ENCODE measurements at regions not wholly inside any gene's neighbourhood (a gene's known extent, or its start where the extent isn't known, plus 50 kb on each side); places are given as distances from the start of the nearest gene placed in this dataset.

DNA sequence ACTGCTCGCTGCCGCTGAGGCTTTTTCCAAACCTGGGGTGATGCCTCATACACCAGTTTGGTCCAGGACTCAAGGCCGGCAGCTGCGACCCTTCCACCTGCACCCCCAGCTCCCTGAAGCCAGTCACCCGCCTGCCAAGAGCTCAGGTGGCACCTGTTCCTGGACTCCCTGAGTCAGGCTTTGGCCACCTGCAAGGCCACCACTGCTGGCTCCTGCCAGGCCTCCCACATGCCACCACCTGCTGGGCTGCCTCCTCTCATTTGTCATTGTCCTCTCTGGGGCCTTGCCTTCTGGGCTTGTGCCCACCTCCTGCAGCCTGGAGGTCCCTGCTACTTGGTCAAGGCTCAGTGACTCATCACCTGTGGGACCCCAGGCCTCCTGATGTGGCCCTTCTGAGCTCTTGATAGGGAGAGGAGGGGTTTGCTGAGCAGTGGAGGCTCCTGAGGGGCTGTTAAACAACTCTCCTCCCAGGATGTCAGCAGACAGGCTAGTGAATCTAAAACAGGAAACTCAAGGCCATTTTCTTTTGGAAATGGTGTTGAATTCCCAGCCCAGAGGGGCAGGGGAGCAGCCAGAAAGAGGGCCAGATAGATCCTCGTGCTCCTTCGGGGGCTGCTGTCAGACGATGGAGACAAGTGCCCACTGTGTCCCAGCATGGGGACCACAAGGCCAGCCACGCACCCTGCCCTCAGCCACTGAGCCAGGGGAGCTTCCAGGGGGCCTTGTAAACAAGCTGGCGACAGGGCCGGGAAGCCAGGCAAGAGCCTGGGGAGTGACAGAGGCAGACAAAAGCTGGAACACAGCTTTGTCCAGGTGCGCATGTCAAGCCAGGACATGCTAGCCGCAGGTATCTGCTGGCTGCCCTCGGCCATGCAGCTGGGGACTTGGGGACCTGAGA lies 416.8 kb downstream of the LRATD1 start:
- FAIRE-seq: no peak

DNA sequence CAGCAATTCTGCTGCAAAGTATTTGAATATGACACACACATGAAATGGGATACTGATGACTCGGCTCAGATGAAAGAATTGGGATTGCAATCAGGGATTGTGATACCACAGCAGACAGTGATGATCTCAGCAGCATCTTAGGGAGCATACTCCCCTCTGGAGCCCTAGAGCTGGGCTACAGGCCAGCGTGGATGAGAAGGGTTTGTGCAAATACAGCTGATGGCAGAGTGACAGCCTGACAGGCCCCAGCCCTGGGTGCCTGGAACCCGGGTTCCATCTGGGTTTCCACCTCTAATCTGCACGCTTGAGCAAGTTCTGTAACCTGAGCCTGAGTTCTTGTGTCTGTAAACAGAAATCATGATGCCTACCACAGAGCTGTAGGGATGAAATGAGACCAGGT lies 418.0 kb downstream of the LRATD1 start:
- FAIRE-seq: no peak

DNA sequence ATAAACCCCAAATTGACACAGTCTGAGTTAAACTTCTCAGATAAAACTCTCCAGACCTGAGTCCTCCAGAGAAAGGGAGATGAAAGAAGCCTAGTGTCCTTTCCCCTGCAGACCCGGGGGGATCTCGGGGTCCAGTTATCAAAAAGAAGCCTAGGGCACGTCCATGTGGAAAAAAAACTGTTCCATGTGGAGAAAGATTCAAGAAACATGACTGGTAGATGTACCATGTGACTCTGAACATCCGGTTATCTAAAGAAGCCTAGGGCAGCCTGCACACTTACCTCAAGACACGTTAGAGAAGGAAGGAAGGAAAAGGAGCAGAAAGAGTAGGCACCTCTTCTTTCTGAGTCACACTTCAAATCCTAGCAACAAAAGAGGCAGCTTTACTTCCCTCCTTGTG lies 421.0 kb downstream of the LRATD1 start:
- no peak for FAIRE-seq

DNA sequence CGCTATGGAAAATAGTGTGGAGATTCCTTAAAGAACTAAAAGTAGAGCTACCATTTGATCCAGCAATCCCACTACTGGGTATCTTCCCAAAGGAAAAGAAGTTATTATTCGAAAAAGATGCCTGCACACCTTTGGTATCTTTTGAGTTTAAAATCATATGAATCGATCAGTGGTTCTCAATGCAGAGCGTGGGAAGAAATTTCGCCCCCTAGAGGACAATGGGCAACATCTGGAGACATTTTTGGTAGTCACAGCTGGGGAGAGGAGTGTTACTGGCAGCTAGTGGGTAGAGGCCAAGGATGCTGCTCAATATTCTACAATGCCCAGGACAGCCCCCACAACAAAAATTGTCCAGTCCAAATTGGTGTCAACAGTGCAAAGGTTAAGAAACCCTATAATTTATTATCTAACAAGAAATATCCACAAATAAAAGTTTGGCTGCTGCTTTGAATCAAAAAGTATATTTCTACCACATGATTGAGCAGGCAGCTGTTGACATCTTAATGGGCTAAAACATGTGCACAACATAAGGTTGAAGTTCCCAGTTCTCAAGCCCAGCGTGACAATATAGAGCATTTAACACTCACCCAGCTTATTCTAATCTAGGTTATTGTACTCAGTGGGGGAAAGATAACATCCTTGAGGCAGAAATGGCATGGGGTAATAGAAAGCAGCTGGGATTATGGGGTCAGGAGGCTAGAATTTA lies 425.7 kb downstream of the LRATD1 start:
- no peak for FAIRE-seq

DNA sequence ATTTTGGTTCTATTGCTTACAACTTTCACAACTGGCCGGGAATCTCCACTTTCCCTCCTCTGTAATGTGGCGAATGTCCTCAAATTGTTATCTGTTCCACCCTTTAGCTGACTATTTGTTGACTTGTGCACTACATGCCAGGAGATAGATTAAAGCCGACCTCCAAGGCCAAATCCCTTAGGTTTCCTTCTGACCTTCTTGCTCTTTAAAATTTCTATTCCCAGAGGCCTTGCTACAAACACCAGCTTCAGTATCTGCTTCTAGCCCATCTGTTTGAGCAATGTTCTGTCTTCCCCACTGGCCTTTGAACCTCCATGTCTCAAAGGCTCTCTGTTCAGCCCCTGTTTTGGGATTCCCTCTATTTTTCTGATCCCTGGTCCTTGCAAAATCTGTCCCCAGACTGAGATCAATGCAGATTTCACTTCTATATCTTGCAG lies 426.2 kb downstream of the LRATD1 start:
- FAIRE-seq: no peak

DNA sequence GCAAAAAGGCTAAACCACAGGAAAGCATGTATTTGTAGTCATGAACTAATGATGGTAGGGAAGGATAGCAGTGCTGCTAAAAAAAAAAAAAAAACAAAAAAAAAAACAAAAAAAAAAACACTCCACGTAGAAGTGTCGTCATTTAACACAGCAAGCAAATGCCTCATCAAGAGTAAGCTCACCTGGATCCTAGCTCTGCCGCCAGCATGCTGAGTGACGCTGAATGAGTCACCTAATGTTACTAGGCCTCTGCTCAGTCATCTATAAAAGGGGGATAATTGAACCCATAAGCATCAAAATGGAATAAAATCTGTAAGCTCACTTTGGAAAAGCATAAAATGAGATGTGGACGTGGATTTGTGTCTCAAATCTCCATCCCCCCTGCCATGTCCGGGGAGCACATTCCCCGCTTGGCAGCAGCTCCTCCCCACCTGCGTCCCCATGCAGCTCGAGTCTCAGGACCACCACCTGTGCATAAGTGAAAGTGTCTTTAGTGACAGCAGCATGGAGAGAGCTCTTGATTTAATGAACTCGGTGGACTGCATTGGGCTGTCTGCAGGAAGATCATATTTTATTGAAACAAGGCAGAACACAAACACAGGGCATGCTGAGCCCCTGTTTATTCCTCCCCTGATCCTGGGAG lies 427.5 kb downstream of the LRATD1 start:
- no peak for FAIRE-seq

DNA sequence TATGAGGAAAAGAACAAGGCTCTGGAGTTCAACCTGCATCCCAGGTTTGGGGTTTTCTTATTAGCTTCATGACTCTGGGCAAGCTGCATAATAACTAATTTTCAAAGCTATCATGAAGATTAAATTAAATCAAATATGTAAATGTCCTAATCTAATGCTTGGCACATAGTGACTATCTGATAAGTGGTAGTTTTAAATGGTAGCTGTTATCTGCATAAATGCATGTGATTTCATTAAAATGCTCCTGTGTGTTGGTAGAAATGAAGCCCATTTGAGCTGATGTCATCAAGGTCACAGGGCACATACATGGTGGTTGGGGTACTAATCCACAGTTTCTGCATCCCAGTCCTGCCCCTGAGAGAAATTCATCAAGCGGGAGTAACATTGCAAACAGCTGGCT lies 428.8 kb downstream of the LRATD1 start:
- no peak for FAIRE-seq

DNA sequence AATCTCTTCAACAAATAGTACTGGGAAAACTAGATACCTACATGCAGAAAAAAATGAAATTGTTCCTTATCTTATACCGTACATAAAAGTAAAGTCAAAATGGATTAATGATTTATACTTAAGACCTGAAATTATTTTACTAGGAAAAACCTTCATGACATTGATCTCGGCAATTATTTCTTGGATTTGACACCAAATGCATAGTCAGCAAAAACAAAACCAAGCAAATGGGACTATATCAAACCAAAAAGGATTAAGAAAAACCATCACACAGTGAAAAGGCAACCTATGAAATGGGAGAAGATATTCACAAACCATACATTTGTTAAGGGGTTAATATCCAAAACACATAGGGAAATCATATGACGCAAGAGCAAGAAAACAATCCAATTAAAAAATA lies 433.6 kb downstream of the LRATD1 start:
- FAIRE-seq: no peak

DNA sequence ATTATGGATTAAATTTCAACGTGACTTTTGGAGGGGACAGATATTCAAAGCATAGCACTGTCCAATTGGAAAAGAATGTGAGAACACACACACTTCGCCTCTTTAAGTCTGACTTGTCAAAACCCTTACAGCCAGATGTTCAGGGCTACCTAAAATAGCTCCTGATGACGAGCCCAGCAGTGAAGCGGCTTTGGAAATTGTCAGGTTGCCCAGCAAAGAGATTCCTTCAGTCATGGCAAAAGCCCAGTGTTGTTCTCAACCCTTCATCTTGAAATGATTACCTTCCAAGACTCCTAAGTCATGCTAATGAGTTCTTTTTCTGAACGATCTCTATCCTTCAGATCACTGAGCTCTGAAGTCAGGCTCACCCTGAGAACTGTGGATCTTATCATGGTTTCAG lies 436.6 kb downstream of the LRATD1 start:
- FAIRE-seq: no peak

DNA sequence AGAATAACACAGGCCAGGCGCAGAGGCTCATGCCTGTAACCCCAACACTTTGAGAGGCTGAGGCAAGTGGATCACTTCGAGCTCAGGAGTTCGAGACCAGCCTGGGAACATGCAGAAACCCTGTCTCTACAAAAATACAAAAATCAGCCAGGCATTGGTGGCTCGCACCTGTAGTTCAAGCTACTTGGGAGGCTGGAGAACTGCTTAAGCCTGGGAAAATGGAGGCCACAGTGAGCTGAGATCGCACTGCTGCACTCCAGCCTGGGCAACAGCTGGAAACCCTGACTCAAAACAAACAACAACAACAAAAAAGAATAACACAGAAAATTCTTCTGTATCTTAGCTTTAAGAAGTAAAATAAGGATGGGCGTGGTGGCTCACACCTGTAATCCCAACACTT lies 440.3 kb downstream of the LRATD1 start:
- no peak for FAIRE-seq

DNA sequence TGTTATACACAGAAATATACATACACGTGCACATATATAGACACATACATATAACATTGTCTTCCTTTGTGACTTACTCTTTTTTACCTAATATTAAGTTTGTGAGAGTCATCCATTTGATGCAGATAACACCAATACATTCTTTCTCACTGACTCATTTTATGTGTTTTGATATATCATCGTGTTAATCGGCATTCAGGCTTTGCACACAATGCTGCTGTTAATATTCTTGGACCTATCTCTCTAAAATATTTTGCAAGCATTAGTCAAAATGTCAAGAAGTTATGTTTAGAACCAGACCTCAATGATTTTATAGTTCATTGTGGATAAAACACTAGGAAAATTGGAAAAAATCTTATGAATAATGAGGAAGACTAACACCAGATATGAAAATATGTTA lies 441.1 kb downstream of the LRATD1 start:
- no peak for FAIRE-seq

DNA sequence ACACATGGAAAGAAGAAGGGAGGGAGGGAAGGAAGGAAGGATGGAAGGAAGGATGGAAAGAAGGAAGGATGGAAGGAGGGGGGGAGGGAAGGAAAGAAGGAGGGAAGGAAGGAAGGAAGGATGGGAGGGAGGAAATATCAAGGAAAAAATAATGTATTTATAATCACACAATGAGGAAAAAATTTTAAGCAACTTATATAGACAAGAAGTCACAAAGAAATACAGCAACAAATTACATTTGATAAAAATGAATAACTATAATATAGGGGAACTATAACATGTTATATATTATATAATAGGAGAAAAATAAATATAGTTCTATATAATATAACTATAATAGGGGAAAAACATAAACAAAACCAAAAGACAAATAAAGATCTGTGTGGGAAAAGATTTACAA lies 441.8 kb downstream of the LRATD1 start:
- no peak for FAIRE-seq

DNA sequence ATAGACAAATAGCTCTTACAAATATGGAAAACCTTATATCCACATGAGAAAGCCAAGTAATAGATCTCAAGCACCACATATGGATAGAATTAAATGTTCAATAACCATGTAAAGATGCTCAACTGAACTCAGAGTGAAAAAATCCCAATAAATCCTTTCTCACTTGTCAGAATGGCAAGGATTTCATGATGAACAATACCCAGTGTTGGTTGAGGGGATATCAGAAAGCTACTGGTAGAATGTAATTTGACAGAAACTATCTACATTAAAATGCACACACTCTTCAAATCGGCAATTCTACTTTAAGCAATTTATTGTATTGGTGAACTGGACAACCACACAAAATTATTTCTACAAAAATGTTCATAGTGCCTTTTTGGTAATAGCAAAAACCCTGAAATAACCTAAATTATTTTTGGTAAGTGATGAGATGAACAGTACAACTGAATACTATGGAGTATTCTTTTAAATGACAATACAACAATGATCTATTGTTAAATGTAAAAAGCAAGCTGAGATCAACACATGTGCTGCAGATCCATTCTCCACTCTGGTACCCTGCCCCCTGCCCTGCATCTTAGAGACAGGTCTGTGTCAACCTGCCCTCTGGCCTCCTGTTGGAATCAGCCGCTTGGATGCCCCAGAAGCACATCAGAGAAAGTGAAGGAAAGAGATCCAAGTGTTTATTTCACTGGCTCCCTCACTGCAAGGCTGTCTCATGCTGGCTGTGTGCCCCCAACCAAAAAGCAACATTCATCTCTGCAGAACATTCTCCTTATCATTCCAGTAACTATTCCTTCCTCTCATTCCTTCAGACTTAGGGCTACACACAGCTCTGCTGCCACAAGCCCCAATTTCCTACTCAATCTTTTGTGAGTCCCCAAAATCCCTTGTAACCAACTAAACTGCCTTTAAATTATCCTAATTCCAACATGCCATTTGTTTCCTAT lies 442.5 kb downstream of the LRATD1 start:
- FAIRE-seq: no peak

DNA sequence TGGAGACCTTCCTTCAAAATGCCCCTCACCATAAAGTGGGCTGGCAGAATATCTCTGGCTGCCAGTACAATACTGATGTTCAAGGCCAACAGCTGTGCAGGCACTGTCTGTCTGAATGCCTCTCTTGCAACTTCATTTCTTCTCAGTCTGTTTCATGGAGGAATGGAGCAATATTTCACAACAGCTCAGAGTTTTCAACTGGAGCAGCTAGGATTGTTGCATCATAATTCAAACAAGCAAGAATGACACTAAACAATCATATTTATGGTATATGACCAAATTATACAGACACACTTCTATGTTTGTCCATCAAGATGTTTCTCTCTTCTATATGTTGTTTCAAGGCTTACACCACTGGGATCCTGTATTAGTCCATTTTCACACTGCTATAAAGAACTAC lies 444.2 kb downstream of the LRATD1 start:
- FAIRE-seq: no peak

DNA sequence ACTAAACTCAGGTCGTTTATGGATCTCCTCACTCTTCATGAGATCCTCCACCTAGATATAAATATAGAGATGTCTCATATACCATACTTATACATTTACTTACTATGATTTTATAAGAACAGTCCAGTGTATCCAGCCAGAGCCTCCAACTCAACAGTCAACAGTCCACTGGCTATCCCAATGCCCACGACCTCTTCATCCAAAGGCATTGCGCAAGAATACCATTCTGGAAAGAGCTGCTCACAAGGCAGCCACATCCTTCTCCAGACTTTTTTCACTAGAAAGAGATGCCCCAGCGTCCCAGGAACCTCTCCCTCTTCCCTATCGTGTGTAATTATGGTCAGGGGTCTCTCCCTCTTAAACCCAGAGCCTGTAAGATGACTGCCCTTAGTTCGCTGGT lies 448.8 kb downstream of the LRATD1 start:
- FAIRE-seq: no peak

DNA sequence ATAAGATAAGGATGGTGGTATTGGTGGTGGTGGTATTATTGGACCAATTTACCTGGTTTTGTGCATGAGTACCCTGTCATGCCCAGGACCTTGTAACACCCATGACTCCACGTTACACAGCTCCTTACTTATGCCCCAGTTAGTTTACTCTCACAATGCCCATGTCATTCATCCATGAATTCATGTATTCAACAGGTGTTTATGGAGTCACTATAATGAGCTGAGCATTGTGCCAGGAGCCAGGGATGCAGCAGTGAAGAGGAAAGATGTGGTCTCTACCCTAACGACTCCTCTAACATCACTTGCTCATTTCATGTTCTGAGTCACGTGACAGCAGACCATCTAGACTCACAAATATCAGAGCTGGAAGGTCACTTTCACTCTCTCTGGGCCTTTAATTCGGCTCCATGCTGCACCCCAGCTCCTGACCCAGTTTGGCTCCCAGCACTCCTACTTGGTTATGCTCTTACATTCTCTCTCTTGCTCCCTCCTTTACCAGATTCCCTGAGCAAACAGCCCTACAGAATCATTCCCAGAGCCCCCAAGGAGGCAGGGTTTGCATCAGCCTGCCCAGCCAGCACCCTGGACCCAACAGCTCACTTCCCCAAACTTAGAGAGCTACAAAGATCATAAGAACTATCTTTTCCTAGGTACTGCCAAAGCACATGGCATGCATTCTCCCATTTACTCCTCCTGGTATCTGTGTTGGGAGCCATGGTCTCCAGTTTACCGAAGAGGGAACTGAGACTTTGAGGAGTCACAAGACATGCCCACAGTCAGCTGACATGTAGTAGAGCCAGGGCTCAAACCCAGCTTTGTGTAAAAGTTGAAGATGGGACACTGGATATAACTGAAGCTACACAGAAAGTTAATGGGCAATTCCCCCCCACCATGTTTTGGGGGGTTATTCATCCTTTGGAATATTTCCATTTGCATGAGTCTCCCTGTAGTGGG lies 449.9 kb downstream of the LRATD1 start:
- no peak for FAIRE-seq

DNA sequence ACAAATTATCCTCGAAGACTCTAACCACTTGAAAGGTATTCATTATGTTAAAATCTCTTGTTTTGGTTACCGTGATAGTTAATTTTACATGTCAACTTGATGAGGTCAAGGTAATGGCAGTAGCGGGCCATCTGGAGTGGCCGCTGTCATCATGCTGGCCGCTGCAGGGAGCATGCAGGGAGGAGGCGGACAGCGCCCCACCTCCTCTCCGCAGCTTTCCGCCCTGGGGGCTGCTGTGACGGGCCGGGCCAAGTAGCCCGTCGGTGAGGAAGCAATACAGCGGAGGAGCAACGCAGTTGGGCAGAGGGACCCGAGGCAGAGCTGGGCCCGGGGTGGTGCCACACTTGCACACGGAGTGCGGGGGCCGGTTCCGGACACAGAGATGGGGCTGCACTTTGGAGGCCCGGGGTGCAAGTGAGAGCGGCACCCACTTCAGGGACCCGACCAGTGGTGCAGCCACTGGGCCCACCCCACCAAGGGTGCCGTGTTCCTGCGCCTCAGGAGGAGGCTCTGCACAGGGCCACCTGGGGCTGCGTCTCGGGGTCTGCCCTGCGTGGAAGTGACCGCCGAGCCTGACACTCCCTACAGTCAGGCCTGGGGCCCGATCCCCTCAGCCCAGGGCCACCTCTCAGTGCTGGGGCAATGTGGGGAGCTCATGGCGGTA lies 452.4 kb downstream of the LRATD1 start:
- FAIRE-seq: no peak

DNA sequence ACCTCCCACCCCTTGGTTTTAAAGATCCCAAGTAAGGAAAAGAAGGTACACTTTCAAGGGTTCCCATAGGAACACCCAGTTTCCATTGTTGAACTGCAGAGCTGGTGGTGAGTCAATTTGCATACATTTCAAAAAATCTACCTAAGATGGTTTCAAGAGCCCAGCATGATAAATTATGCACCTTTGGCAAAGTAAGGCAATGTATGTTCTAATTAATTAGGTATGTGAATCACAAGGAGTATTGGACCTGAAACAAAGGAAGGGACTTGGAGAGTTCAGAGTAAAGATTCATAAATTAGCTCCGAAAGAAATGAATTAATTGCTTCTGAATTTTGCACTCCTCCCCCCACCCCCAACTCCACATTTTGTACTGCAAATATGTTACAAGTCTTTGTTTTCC lies 459.7 kb downstream of the LRATD1 start:
- FAIRE-seq: no peak

DNA sequence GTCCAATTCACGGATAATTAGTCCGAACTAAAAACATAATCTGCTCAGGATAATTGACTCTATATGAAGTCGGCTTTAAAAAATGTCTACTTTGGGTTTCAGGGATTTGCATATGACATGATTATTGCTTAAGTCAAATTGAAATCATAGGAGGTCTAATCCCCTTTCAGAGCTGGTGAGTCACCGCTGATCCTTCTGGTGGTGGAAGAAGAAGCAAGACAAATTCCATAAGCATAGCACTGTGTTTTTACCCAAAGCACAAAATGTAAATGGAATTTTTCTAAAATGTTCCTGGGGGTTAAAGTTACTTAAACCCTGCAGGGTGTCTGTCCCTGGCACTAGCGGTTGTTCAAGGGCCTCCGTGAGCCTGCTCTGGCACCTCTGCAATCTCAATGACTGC lies 460.2 kb downstream of the LRATD1 start:
- FAIRE-seq: no peak

DNA sequence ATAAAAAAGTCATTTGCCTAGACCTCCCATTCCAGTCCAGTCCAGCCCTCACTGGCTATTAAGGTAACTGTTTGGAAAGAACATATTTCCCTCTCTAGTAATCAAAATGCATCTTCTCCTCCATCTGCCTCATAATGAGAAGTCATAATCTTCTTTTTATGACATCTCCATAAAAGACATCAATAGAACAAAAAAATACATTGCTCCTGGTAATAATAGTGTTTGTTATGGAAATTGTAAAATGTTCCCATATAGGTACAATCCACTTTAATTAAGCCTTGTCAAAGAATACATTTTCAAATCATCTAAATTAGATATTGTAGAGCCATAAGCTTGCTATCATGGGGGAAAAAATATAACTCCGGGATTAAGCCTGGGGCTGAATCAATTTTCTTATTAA lies 461.6 kb downstream of the LRATD1 start:
- FAIRE-seq: no peak

DNA sequence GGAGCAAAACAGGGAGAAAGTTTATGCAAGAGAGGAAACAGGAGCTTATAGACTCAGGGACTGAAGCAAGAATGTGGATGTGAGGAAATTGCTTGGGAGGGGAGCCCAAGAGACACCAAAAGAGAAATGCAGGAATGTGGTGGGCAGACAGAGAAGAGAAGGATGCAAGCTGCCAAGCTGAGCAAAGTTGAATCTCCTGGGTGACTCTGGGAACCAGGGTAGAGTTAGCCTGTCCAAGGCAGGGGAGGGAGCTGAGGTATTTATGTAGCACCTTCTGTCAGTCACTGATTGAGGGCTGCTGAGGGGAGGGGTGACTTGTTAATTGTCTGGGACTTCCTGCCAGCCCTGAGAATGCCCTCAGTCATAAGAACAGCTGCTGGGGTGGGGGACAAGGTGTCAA lies 464.3 kb downstream of the NBAS start:
- no peak for FAIRE-seq
